NCI-H526 treated with DMSO at 0.1 percent for 48 hours (cell line): ENCODE measurements at regions not wholly inside any gene's neighbourhood (a gene's known extent, or its start where the extent isn't known, plus 50 kb on each side); places are given as distances from the start of the nearest gene placed in this dataset.

ENCODE experiments used
- DNase-seq: peaks from one replicate; lab custom pipeline; 2025; lab: John Stamatoyannopoulos, UW

DNA sequence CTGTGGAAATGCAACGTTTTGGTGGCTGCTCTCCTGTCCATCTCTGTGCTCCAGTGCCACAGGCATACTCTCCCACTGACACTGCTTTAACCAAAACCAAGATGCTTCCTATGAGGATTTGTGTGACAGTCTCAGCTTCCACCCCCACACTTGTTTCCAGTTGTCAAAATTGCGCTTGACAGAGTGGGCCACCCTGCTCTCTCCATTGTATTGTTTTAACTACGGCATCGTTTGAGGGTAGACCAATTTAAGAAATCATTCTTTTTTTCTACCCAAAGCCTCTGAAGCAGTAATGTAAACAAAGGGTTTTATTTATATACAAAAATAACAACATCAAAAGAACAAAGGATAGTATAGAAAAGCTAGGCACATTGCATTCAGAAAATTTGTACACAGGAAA is 178.0 kb downstream of the INHBA start:
- no peak for DNase-seq

DNA sequence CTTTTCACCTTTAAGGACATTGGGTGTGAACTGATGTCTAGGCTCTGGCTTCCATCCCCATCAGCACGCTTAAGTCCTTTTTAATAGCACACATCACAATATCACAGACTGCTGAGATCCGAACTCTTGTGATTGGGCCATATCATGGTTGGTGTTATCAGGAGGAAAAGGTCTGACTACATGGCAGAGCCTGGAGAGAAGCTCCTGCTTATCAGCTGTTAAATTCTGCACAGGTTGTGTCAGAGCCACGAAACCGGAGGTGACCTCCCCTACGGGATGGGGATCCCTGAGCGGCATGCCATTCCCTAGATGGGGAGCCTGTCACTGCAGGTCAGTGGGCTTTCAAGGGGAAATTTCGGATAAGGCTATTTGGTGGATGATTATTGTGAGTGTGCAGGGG is 182.4 kb downstream of the INHBA start:
- no peak for DNase-seq

DNA sequence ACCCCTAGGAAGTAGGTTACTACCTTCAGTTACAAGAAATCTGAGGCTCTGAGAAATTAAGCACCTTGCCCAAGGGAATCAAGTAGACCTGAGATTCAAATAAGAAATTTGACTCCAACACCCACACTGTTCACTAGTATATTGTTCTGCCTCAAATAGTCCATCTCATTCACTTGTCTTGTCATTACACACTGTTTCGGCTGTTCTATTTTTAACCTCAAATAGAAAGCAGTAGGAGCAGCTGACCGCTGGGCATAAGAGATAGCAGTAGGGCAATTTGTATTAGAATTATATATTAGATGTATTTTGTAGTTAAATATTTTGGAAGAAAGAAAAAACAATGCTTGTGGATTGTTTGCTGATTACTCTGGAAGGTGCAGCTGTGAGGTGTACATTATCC is 185.1 kb downstream of the INHBA start:
- no peak for DNase-seq

- no peak for DNase-seq
Measured at GRCh38 chr7:41508755-41509154, 194.1 kb downstream of the INHBA start.

GRCh38 chr7:41507686-41508268 is 195.1 kb downstream of the INHBA start:
- no peak for DNase-seq

GRCh38 chr7:41504214-41504980 is 198.5 kb downstream of the INHBA start:
- no peak for DNase-seq

DNA sequence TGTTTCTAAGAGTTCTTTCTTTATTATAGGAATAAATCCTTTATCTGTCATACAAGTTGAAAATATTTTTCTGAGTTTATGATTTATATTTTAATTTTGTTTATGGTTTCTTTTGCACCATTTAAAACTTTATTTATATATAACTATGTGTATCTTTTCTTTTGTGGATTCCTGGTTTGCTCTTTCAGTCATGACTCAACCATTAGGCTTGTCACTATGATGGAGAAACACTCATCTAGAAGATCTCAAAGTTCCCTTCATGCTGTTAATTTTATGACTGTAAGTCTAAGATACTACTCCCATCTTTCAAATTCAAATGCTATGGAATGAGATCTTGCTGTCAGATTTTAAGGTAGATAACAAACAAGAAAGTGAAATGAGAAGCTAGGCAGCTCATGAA is 199.5 kb downstream of the INHBA start:
- DNase-seq: no peak

GRCh38 chr7:41501466-41501865 is 201.4 kb downstream of the INHBA start:
- DNase-seq: no peak

GRCh38 chr7:41501006-41501405 is 201.9 kb downstream of the INHBA start:
- DNase-seq: no peak

- DNase-seq: no peak
Measured at GRCh38 chr7:41492603-41493002, 210.3 kb downstream of the INHBA start.

- no peak for DNase-seq
Measured at GRCh38 chr7:41491883-41492471, 210.9 kb downstream of the INHBA start.

DNA sequence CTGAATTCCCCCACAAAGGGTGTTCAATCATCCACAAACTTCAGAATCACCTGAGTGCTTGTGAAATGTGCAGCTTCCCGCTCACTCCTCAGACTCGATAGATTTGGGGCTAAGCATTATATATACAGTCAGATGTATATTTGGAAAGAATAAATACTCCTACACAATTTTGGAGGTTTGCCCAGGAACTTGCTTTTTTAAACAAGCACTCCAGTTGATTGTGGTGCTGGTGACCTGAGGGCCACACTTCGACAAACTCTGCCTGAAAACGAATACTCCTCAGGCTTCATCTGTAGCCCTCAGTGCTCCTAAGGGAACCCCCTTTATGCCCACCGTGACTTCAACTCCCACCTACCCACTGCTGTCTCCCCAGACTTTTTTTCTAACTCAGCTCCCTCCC is 211.6 kb downstream of the INHBA start:
- no peak for DNase-seq

- DNase-seq: no peak
Measured at GRCh38 chr7:41489885-41490284, 213.0 kb downstream of the INHBA start.

- DNase-seq: no peak
Measured at GRCh38 chr7:41487229-41487940, 215.5 kb downstream of the INHBA start.

DNA sequence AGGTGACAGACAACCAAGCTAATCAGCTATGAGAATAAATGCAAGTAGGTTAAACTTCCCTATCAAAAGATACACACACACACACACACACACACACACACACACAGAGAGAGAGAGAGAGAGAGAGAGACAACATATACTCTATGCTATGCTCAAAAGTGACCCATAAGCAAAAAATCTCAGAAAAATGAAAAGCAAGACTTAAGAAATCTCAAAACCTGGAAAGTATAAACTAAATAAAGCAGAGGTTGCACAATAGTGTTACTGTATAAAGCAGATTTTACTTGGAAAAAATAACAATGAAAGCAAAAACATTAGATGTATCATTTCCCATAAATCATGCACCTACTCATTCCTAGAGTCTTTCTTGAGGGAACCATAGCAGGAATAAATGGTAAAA is 221.5 kb downstream of the INHBA start:
- DNase-seq: no peak

- no peak for DNase-seq
Measured at GRCh38 chr7:41478187-41478586, 224.7 kb downstream of the INHBA start.

DNA sequence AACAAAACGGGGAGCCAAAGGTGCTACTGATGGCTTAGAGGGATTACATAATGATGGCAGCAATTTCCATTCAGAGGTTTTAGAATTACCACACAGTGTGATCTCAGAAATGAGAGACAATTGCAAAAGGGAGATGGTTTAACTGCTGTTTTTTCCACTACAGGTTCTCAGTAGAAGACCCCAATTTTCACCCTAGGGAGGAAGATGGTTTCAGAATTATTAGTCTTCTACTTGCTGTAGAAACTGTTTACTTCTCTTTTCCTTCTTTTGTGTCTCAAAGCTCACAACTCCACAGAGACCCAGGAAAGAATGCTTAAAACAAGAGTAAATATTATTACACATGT is 226.5 kb downstream of the INHBA start:
- DNase-seq: no peak

GRCh38 chr7:41475801-41476459 is 227.0 kb downstream of the INHBA start:
- no peak for DNase-seq

- DNase-seq: no peak
Measured at GRCh38 chr7:41472427-41473125, 230.3 kb downstream of the INHBA start.

GRCh38 chr7:41470081-41470480 is 232.8 kb downstream of the INHBA start:
- no peak for DNase-seq

- DNase-seq: no peak
Measured at GRCh38 chr7:41467596-41467995, 235.3 kb downstream of the INHBA start.
